ENCODE measurements at regions not wholly inside any gene's neighbourhood (a gene's known extent, or its start where the extent isn't known, plus 50 kb on each side); places are given as distances from the start of the nearest gene placed in this dataset.
"Not testable (repeated sequence)": the region's sequence is repeated elsewhere in the genome, so short reads cannot be mapped to it uniquely, and the experiment has no call there.

DNA sequence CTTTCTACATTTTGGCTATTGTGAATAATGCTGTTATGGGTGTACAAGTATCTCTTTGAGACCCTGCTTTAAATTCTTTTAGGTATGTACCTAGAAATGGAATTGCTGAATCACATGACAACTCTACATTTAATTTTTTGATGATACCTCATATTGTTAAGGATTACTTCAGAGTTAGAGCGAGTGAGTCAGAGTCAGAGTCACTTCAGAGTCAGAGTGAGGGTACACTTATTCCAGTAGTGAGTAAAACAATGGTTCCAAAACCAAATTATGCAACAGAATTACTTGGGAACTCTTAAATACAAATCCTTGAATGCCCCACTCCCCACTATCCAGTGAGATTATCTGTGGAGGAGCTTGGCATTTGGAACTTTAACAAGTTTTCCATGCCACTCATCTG is 50.3 kb upstream of the SNRK start:
- no peak for DNase-seq

DNA sequence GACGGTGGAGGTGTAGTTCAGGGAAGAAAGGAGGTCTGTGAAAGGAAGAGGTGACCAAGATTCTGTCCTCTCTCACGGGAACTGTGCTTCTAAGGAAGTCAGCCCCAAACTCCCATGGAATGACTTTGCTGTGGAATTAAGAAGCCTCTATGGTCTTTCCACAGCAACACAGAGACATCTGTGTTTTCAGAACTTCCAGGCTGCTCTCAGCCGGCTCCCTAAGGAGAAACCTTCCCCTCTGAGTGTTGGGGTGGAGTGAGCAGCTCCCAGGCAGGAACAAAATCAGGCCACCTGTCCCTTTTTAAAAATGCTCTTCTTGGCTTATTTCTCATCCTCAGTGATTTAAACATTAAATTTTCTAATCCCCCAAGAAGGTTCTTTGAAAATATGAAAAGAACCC is 53.3 kb upstream of the SNRK start:
- no peak for DNase-seq

DNA sequence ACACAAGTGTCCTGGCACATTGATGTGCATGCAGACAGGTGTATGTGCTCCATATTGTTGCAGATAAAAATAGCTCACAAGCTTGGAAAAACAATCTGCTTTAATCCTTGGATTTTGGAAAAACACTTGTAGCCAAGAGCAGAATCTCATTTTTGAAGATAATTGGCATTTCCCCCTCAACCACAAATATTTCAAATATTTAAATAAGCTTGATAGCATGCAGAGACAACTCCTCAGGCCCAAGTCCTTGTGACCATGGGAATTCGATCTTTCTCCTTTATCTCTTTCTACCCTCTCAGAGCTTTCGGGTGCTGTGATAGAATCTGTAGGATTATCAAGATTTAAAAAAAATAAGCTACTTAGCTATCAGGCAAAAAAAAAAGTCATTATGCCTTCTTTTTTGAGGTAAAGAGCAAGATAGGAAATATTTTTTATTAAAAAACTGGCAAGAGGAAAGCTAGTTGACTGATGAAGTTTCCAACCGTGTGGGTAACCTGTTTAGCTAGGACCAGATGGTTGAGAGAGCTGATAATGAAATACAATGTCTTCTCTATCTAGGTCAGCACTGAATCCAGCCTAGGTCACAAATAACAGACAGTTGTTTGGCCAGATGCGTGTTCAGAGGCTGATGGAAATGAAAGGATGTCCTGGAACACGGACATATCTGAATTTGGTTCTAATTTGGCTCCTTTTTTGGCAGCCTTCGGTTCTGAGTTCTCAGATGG is 54.9 kb upstream of the SNRK start:
- DNase-seq, result no peak

DNA sequence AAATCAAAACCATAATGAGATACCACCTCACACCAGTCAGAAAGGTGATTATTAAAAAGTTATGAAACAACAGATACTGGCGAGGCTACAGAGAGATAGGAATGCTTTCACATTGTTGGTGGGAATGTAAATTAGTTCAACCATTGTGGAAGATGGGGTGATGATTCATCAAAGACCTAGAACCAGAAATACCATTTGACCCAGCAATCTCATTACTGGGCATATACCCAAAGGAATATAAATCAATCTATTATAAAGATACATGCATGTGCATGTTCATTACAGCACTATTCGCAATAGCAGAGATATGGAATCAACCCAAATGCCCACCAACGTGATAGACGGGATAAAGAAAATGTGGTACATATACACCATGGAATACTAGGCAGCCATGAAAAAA is 56.5 kb upstream of the SNRK start:
- DNase-seq, result not testable (repeated sequence)

DNA sequence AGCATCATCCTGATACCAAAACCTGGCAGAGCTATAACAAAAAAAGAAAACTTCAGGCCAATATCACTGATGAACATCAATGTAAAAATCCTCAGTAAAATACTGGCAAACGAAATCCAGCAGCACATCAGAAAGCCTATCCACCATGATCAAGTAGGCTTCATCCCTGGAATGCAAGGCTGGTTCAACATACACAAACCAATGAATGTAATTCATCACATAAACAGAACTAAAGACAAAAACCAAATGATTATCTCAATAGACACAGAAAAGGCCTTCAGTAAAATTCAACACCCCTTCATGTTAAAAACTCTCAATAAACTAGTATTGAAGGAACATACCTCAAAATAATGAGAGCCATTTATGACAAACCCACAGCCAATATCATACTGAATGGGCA is 58.7 kb upstream of the SNRK start:
- DNase-seq, result not testable (repeated sequence)

DNA sequence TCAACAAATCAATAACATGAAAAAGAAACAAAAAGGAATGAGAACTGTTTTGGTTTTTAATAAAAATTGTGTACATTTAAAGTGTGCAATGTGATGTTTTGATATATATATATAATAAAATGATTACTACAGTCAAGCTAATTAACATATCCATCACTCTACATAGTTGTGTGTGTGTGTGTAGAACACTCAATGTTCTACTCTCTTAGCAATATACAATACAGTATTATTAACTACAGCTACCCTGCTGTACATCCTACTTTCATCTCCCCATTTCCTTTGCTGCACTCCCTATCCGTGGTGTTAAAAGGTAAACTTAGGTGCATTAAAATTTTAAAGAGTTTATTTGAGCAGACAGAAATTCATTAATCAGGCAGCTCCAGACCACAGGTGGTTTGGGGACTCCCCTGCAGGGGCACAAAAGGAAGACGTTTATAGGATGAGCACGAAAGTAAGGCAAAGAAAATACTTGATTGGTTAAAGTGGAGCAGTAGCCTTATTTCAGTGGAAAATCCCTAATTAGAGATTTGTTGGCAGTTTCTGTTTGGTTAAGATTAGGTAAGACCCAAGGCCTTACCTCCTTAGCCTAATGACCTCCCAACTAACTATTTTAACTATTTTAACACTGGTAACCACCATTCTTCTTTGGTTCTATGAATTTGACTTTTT is 61.8 kb upstream of the SNRK start:
- DNase-seq, result no peak

DNA sequence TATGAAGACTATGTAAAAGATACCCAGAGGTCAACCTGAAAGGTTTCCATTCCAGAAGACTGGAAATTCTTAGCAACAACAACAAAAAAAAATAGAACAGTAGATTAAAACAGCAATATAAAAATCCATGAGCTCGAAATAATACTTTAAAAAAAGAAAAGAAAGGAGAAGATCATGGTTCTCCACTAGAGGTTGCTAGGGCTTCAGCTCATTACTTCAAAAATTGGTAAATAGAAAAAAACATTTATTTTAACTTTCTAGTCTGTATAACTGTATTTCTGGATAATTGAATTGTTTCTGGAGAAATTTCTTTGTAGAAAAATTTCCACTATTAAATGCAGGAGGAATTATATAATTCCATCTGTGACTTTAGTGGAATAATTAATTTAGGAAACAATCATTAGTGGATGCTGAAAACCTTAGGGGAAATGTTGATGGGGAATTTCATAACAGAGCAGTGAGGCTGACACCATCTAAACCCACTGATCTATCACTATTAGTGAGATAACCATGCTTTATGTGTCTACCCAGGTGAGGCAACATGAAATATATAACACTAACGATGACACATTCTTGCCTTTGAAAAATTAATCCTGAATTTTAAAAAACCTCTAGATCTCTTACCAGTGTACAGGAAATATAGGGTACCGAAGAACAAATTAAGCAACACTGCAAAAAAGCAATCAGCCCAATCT is 62.5 kb upstream of the SNRK start:
- DNase-seq, result no peak

DNA sequence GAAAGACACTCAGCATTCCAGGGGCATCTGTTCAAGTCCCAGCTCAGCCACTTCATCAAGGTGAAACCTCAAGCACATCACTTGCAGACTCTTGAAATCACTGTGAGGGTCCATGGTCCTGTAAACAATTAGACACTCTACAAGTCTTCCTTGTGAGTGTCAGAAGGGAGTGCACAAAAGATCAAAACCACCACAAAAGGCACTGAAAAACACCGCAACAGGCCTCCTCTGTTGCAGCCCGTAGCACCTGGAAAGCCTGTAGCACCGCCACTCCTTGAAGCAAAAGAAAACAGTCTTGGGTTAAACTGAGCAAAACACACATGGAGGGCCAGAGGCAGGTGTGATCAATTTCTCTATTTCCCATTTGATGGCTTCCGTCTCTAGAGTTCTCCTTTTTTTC is 63.8 kb upstream of the SNRK start:
- DNase-seq, result no peak

DNA sequence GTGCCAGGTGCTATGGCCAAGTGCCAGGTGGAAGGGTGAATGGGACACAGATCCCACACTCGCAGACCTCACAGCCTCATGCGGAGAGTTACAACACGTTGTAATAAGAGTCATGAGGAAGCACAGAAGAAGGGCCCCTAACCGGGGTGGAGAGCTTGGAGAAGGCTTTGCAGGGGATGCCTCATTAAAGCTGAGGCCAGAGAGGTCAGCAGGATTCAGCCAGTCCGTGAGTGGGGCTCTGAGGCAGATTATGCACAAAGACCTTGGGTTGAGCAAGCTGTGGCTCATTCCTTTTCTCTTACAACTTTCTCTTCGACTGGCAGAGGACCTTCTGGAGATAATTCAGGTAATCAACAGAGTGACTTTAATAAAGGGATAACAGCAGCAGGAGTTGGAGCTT is 65.3 kb upstream of the SNRK start:
- no peak for DNase-seq

DNA sequence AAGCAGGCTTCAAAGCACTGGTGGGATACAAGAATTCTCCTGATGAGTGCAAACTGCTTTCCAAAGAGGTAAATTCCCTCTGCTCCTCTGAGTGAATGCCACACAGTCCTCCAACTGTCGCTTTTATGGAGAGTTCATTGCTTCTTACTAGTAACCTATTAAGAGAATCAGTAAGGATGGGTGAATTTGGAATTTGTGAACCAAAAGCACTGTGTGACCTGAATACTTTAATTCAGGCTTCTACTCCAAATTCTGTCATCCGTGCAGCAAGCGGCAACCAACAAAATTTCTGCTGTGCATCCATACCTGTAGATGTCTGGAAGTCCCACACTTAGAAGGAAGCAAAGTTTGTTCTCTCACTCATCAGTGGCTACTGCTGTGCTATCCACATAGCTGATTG is 66.7 kb upstream of the SNRK start:
- no peak for DNase-seq

DNA sequence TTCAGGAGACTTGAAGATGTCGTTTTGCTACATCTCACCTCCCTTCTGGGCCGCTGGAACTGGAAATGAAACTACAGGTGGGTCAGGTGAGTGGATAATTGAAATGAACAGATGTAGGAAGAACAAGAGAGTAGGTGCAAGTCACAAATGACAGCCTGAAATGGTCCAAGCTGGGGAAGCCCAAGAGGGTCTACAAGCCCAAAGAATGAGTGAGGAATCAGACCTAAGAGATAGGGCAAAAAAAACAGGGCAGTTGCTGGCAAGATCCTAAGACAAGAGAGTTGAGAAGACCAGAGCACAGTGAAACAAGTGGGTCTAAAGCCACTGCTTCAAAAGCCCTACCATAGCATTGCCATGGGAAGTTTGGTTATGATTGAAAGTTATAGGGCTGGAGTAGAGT is 67.4 kb upstream of the SNRK start:
- DNase-seq, result no peak

DNA sequence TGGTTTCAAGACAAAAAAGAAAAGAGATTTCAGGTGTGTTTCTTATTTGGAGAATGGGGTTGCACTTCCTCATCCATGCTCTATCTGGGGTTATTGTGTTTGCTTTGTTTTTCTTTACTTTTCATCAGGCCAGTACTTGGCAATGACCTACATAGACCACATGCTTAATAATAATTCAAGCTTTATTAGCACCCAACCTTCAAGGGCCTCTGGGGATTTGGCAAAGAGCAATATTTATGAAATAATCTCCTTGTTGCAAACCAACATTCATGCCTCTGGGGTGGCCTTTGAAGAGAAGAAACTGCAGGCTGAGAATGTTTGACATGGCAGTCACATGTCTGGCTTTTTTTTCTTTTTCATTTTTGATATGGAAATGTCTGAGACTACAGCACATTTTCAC is 68.2 kb upstream of the SNRK start:
- DNase-seq, result no peak

DNA sequence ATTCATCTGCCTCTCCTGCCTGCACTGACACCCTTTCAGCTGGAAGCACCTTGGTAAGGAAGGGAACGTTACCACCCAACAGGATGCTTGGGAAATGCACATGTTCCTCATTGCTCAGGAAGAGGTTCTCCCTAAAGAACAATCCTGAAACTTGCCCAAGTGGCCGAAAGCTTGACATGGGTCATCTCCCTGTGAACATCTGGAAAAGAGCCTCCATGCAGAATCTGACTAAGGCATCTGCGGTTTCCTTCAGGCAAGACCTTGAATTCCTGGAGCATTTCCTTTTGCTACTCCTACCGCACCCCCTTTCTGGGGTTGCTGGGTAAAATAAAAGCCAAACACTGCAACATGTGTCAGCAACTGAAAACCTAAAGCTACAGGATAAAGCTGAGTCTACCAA is 68.7 kb upstream of the SNRK start:
- no peak for DNase-seq

DNA sequence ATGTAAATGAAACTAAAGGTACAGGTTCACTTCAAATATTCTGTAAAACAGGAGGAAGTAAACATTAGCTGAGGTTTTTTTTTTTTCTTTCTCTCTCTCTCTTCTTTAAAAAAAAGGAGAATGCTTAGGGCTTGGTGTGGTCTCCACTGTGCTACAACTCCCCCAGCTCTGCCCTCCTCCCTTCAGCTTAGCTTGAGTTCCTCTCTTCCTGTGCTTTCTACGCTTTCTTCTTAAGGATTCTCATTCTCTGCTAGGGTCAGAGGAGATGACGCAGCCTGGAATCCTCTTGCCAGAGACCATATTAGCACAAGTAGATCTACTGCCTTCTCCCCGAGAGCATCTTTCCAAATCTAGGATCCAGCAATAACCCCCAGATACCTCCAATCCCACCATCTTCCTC is 69.1 kb upstream of the SNRK start:
- DNase-seq, result no peak

DNA sequence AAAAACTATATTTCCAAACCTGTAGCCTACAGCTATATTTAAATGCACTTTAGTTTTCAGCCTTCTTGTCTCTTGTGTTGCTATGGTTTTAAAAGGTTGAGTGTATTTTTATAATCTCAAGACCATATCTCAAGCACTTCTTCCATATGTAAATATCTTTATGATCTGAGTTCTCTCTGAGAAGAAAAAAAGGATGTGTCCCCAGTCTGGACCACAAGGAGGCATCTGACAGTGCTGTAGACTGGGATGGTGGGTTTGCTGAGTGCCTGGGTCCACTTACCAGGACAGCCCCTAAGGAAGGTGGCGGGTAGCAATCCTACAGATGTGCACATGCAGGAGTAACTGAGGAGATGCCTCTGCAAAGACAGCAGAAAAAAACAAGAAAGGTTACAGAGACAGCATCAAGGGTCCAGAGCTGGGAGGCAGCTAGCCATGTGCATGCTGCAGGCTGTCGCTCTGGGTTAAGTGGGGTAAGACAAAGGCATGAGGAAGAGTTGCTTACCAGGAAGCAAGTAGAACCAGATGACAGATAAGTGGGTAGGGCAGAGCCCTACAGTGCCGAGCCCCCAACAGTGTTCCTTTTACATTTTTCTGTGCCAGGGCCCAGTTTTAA is 70.6 kb upstream of the SNRK start:
- DNase-seq, result no peak

DNA sequence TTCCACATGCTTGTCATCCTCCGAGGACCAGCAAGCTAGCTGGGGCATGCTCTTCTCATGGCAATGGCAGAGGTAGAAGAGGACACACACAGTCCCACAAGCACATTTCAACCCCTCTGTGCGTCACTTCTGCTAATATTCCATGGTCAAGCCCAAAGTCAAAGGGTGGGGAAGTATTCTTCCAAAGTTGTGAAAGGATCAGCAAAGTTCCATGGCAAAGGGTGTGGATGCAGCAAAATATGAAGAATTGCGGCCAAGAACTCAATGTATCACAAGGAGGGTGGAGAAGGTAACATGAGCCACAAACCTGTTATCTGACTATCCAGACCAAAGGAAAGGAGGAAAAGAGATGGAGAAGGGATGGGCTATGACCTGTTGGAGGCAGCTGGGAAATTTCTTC is 71.2 kb upstream of the SNRK start:
- DNase-seq, result no peak

DNA sequence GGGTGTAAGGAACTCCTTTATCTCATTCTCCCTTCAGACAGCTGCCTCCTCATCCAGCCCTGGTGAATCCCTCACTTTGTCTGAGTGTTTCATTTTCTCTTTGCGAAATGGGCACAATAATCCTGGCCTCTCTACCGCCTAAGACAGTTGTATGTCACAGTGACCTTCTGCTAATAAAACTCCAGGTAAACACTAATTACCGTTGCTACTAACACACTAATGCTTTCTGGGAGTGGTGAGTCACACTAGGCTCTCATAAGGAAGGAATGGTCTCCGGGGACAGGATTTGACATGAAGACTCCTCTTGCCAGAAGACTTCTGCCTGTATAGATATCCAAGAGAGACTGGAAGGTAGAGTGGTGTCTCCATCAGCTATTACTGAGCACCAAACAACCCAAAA is 71.7 kb upstream of the SNRK start:
- DNase-seq, result no peak

DNA sequence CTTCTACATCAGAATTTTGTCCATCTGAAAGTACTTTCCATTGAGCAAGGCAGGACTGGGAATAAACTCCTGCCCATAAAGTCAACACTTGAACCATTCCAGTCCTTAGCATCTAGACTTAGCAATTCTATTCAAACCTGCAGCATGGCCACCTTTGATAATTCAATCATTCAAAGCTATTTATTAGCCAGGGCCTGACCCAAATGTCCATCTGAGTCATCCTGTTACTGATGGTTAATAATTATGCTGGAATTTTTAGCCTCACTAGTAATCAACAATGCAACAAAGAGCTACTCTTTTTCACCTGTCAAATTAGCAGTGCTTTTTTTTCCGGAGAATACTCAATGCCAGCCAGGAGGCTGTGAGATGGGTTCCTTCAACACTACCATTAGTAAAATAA is 72.7 kb upstream of the SNRK start:
- no peak for DNase-seq

DNA sequence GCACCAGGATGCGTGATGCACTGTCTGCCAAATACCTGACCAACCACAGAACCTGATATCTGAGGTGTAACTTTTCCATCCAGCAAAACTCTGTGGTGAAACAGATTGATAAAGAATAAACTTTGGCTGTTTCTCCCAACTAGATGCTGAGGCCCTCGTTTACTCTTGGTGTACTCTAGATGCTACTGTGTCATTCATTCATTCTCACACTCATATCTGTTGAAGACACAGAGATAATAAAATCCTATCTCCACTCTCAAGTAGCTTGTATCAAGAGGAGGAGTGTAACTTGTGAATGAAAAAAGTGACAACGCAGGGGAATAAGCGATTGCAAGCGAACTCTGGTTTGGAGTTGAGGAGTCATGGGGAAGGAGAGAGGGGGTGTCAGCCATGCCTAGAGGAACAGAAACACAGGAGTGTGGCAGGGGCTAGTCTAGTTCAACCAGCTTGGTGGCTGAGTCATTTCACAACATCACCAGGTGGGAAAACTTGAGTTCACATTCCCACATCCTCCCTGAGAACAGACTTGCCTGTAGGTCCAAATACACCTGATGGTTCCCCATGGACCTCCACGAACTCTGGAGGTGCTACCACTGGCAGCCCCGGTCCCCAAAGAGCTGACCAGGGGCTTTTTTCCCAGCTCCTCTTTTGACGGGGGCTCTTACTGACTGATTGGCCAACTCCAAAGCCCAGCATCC is 73.3 kb upstream of the SNRK start:
- DNase-seq, result no peak

DNA sequence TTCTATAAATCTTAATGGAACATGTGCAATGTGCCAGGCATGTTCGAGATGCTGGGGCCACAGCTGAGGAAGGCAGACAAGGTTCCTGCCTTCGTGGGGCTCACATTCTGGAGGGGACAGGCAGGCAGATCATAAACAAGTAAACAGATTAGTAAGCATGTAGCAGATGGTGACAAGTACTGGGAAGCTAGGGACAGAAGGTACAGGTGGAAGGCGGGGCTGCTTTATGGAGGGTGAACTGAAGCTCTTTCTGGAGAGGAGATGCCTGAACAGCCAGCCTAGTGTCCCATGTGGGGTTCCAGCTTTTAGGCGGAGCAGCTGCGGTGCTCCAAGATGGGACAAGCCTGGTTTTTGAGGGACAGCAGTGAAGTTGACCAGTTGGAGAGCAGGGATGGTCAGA is 74.7 kb upstream of the SNRK start:
- DNase-seq, result no peak

DNA sequence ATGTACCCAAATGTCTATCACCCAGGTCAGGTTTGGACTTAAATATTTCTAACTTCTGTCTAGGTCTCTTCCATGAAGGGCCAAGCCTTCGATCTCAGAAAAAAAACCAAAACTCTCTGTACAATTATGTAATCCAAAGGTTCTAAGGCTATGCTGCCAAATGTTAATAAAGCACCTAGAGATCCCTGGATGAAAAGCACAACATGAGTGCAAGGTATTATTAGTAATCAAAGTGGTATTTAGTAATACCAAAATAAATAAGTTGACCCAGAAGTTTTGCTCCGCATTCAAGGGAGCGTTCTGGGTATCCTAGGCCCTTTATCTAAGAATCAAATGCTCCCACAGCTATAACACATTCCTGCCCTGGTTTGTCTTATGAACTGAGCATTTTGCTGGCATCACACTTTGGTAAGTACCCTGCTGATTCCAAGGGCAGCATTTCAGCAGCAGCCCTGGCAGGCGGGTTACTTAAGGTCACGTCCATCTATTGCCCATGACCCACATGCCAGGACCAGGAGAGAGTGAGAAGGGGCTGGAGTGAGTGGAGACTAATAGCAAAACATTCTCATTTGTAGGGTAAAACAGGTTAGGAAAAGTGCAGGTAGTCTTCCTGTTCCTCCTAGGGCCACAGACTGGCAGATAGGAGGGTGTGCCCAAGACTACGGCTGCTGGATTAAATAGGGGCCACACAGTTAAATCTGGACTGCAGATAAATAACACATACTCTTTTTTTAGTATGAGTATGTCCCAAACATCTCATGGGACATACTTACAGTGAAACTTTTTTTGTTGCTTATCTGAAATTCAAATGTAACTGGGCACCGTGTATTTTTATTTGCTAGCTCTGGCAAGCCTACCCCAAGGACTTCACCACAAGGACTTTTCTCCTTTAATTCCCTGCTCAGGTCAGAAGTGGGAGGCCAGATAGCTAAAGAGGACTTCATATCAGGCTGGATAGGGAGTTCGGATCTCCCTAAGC is 76.0 kb upstream of the SNRK start:
- no peak for DNase-seq

DNA sequence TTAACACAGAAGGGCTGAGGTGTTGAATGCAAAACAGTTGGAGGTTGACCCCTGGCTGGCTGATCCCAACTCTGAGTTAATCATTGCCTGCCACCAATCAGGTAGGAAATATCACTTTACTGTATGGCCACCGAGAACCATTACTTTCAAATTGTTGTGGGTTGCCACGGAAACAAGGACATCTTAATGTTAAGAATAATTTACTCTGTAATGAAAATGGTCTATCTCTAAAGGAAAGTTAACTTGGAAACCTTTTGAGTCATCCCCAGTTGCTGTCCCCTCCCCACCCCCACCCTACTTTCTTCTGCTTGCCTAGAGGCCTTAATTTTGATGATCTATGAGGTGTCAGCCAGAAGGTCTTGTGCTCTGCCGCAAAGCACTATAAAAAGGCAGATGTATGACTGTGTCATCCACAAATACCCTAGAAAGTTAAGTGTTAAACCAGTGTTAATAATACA is 78.7 kb upstream of the SNRK start:
- no peak for DNase-seq

Measured in SHP77 treated with DMSO at 0.1 percent for 48 hours (cell line).